Keratinocyte (primary cell): ENCODE measurements at regions not wholly inside any gene's neighbourhood (a gene's known extent, or its start where the extent isn't known, plus 50 kb on each side); places are given as distances from the start of the nearest gene placed in this dataset.

ENCODE experiments used
- DNase-seq: peaks from one replicate; pipeline ENCODE4 v3.0.0-alpha.2; 2011; ENCODE audit warnings: low read depth, missing footprints, low spot score
- FAIRE-seq: peaks from 2 replicates; lab custom pipeline; 2011; peaks lifted over from hg19 to GRCh38; lab: Jason Lieb, UNC
- H2AFZ ChIP-seq: 2 replicates; pipeline ENCODE4 v1.6.0; 2012; ENCODE audit warnings: low read length, control low read depth, inconsistent platforms; ENCODE audit not compliant: control insufficient read depth
- H3K27ac ChIP-seq: 2 replicates; pipeline ENCODE4 v1.5.1; 2011; ENCODE audit warnings: low read length; ENCODE audit not compliant: control insufficient read depth, insufficient read depth
- H3K27me3 ChIP-seq: 3 replicates; pipeline ENCODE4 v1.6.0; 2011; ENCODE audit warnings: low read length; ENCODE audit not compliant: control insufficient read depth, insufficient read depth; ENCODE audit errors: extremely low read depth
- H3K36me3 ChIP-seq, 2 experiments: 2 replicates in 1 of 2; 3 replicates in 1 of 2; pipeline ENCODE4 v1.5.1; 2011; ENCODE audit warnings: low read length in 2 of 2, mild to moderate bottlenecking in 1 of 2; ENCODE audit not compliant: control insufficient read depth in 2 of 2, insufficient read depth in 2 of 2; ENCODE audit errors: extremely low read depth in 1 of 2
- H3K4me1 ChIP-seq: 3 replicates; pipeline ENCODE4 v1.5.1; 2011; ENCODE audit warnings: low read length; ENCODE audit not compliant: control insufficient read depth, insufficient read depth; ENCODE audit errors: extremely low read depth
- H3K4me2 ChIP-seq: 3 replicates; pipeline ENCODE4 v1.6.0; 2011; ENCODE audit warnings: low read depth, low read length; ENCODE audit not compliant: control insufficient read depth, insufficient read depth; ENCODE audit errors: extremely low read depth
- H3K4me3 ChIP-seq, 3 experiments: fragments of 200-600 bp in 1 of 3; sonication (generic) in 1 of 3; 2 replicates in 2 of 3; 3 replicates in 1 of 3; pipeline ENCODE4 v1.5.1; 2011 to 2016; ENCODE audit warnings: low read length in 3 of 3, mild to moderate bottlenecking in 3 of 3, control low read depth in 2 of 3, inconsistent platforms in 1 of 3, low read depth in 1 of 3, mixed read lengths in 1 of 3, mixed run types in 1 of 3, moderate library complexity in 1 of 3; ENCODE audit not compliant: control insufficient read depth in 2 of 3, insufficient read depth in 2 of 3; ENCODE audit errors: extremely low read depth in 1 of 3
- H3K79me2 ChIP-seq: 2 replicates; pipeline ENCODE4 v1.6.0; 2012; ENCODE audit warnings: low read length; ENCODE audit not compliant: control insufficient read depth, insufficient read depth
- H3K9ac ChIP-seq: 3 replicates; pipeline ENCODE4 v1.6.0; 2011; ENCODE audit warnings: low read length; ENCODE audit not compliant: control insufficient read depth, insufficient read depth; ENCODE audit errors: extremely low read depth
- H3K9me1 ChIP-seq: 3 replicates; pipeline ENCODE4 v1.6.0; 2011; ENCODE audit warnings: low read length; ENCODE audit not compliant: control insufficient read depth, insufficient read depth; ENCODE audit errors: extremely low read depth
- H3K9me3 ChIP-seq: 2 replicates; pipeline ENCODE4 v1.5.1; 2012; ENCODE audit warnings: low read depth, low read length; ENCODE audit not compliant: control insufficient read depth
- H4K20me1 ChIP-seq: 3 replicates; pipeline ENCODE4 v1.6.0; 2011; ENCODE audit warnings: low read length; ENCODE audit not compliant: control insufficient read depth, insufficient read depth; ENCODE audit errors: extremely low read depth
- EZH2 ChIP-seq: IDR thresholded peaks from one replicate; pipeline ENCODE4 v1.6.1; 2012; ENCODE audit warnings: inconsistent platforms, mild to moderate bottlenecking, low read length, moderate library complexity
- dilution Hi-C: fragments of 300-500 bp; cut with MboI; formaldehyde crosslinking; loops from one replicate; pipeline ENCODE4 v1.7.0; 2020; ENCODE audit warnings: low sequenced_read_pairs; ENCODE audit not compliant: extremely low pct_ligation_motif_present
- TF ChIP-seq, protein P1 (sequence below), 3 experiments: IDR thresholded peaks in 1 of 3; conservative IDR thresholded peaks in 1 of 3; optimal IDR thresholded peaks in 1 of 3; 2 replicates in 2 of 3; 3 replicates in 1 of 3; pipeline versions ENCODE3 to v1.5.1; 2011; ENCODE audit warnings: low read length in 3 of 3, mild to moderate bottlenecking in 3 of 3, moderate library complexity in 2 of 3, control low read depth in 1 of 3, inconsistent platforms in 1 of 3; ENCODE audit not compliant: insufficient read depth in 2 of 3; ENCODE audit errors: extremely low read depth in 1 of 3

DNA sequence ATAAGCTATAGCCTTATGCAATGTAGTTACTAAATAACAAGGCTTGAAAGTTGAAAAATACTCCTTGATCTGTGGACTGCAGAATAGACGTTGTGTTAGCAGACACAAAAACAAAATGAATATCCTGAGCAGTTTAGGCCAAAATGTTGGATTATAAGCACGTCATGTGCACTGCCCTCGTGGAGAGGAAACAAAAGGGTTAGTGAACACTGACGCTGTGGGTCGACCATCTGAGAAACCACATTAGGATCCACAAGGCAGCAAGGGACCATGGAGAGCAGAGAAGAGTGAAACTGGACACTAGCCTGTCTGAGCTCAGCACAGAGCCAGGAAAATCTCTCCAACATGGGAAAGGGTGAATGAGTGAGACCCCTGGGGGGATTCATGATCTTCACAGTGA lies 145.3 kb downstream of the DTHD1 start:
- H3K9me3 ChIP-seq: no peaks in the 10 kb centered on the region
- DNase-seq (no peak), FAIRE-seq (no peak)
- no peaks in the 10 kb centered on the region for H3K4me1 ChIP-seq
- H4K20me1 ChIP-seq: no peaks in the 10 kb centered on the region
- no peaks in the 10 kb centered on the region for H3K9me1 ChIP-seq
- no peak overlapping the region for H3K4me2 ChIP-seq
- H2AFZ ChIP-seq: no peak overlapping the region
- no peak overlapping the region for H3K27ac ChIP-seq
- no peak for TF ChIP-seq EZH2
- TF ChIP-seq, protein P1, sequence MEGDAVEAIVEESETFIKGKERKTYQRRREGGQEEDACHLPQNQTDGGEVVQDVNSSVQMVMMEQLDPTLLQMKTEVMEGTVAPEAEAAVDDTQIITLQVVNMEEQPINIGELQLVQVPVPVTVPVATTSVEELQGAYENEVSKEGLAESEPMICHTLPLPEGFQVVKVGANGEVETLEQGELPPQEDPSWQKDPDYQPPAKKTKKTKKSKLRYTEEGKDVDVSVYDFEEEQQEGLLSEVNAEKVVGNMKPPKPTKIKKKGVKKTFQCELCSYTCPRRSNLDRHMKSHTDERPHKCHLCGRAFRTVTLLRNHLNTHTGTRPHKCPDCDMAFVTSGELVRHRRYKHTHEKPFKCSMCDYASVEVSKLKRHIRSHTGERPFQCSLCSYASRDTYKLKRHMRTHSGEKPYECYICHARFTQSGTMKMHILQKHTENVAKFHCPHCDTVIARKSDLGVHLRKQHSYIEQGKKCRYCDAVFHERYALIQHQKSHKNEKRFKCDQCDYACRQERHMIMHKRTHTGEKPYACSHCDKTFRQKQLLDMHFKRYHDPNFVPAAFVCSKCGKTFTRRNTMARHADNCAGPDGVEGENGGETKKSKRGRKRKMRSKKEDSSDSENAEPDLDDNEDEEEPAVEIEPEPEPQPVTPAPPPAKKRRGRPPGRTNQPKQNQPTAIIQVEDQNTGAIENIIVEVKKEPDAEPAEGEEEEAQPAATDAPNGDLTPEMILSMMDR (optimal IDR thresholded peaks at IDR 0.05 in 1 of 3, IDR thresholded peaks at IDR 0.05 in 1 of 3, conservative IDR thresholded peaks at IDR 0.05 in 1 of 3; ENCODE audit: extremely low read depth in 1 of 3, insufficient read depth in 2 of 3, low read length in 3 of 3): no peak
- H3K4me3 ChIP-seq: no peak overlapping the region
- H3K36me3 ChIP-seq: no peaks in the 10 kb centered on the region
- H3K79me2 ChIP-seq: no peaks in the 10 kb centered on the region
- H3K27me3 ChIP-seq: no peaks in the 10 kb centered on the region
- no peak overlapping the region for H3K9ac ChIP-seq
- dilution Hi-C loops: no loop called here

DNA sequence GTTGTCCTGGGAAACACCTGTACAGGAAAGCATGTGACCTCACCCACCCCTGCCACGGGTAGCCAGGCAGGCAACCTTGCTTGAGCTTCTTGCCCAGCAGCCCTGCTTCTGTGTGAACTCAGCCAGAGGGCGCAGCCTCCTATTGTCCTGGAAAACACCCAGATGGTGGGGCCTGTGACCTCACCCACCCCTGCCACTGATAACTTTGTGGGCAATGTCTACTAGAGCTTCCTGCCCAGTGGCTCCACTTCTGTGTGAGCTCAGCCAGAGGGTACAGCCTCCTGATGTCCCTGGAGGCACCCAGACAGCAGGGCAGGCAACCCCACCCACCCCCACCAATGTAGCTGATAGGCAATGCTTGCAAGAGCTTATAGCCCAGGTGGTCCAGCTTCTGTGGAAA lies 146.3 kb downstream of the DTHD1 start:
- no peak for FAIRE-seq
- H3K36me3 ChIP-seq: no peaks in the 10 kb centered on the region
- H3K9ac ChIP-seq: no peak overlapping the region
- no peaks in the 10 kb centered on the region for H4K20me1 ChIP-seq
- dilution Hi-C loops: no loop called here
- no peak overlapping the region for H3K4me3 ChIP-seq
- H3K9me3 ChIP-seq: no peaks in the 10 kb centered on the region
- H3K4me1 ChIP-seq: no peaks in the 10 kb centered on the region
- no peaks in the 10 kb centered on the region for H3K9me1 ChIP-seq
- H3K4me2 ChIP-seq: no peak overlapping the region
- no peak for TF ChIP-seq EZH2
- TF ChIP-seq, protein P1 (optimal IDR thresholded peaks at IDR 0.05 in 1 of 3, IDR thresholded peaks at IDR 0.05 in 1 of 3, conservative IDR thresholded peaks at IDR 0.05 in 1 of 3; ENCODE audit: extremely low read depth in 1 of 3, insufficient read depth in 2 of 3, low read length in 3 of 3): no peak
- no peak overlapping the region for H2AFZ ChIP-seq
- no peak for DNase-seq
- H3K27me3 ChIP-seq: no peaks in the 10 kb centered on the region
- H3K27ac ChIP-seq: no peak overlapping the region
- no peaks in the 10 kb centered on the region for H3K79me2 ChIP-seq
